ENCODE measurements at regions not wholly inside any gene's neighbourhood (a gene's known extent, or its start where the extent isn't known, plus 50 kb on each side); places are given as distances from the start of the nearest gene placed in this dataset.

DNA sequence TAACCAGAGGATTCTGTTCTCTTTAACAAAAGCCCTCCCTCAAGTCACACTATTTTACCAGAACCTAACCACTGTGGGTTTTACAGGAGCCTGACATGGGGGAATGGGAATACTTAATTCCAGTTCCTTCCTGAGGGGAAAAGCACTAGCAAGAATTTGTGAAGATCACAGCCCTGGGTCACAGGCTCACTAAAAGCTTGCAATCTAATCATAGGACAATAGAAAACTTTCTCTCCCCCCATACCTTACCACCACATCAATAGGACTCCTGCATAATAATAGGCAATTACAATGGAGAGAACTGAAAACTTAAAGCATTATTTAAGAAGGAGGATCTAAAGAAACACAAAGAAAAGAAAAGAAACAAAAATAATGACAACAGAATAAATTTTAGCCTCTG is 225.8 kb upstream of the ZNF804A start:
- TF ChIP-seq, protein P1, sequence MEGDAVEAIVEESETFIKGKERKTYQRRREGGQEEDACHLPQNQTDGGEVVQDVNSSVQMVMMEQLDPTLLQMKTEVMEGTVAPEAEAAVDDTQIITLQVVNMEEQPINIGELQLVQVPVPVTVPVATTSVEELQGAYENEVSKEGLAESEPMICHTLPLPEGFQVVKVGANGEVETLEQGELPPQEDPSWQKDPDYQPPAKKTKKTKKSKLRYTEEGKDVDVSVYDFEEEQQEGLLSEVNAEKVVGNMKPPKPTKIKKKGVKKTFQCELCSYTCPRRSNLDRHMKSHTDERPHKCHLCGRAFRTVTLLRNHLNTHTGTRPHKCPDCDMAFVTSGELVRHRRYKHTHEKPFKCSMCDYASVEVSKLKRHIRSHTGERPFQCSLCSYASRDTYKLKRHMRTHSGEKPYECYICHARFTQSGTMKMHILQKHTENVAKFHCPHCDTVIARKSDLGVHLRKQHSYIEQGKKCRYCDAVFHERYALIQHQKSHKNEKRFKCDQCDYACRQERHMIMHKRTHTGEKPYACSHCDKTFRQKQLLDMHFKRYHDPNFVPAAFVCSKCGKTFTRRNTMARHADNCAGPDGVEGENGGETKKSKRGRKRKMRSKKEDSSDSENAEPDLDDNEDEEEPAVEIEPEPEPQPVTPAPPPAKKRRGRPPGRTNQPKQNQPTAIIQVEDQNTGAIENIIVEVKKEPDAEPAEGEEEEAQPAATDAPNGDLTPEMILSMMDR (IDR thresholded peaks at IDR 0.05) = no peak
- no peak for TF ChIP-seq POLR2A (IDR thresholded peaks at IDR 0.05; ENCODE audit: low read depth)

Measured in esophagus muscularis mucosa (tissue), 3 donors.